ENCODE measurements at regions not wholly inside any gene's neighbourhood (a gene's known extent, or its start where the extent isn't known, plus 50 kb on each side); places are given as distances from the start of the nearest gene placed in this dataset.

- intact Hi-C loops (cut with micrococcal nuclease): no loop called here
- ChIA-PET POLR2A (no interaction called here), CTCF (no interaction called here), RAD21 (ENCODE audit: low non-redundant PET in 1 of 2, low total read pairs in 2 of 2, uncharacterized antibody in 2 of 2, unreplicated experiment in 2 of 2) (no interaction called here)
- Histone ChIP-seq H3K27ac (ENCODE audit: low read depth, low read length) (no peak overlapping the region), H3K9me2 (ENCODE audit: insufficient read depth) (no peaks in the 10 kb centered on the region), H4K20me1 (ENCODE audit: insufficient read depth) (no peaks in the 10 kb centered on the region), H3K4me3 (replicated peaks in 1 of 2; ENCODE audit: low read depth in 1 of 2, low read length in 2 of 2) (no peak overlapping the region), H3K9ac (ENCODE audit: low read length) (no peak overlapping the region), H3K4me2 (ENCODE audit: low read length) (no peak overlapping the region), H3K4me1 (ENCODE audit: control insufficient read depth in 1 of 2, insufficient read depth in 2 of 2, low read length in 2 of 2) (no peaks in the 10 kb centered on the region), H3K79me2 (ENCODE audit: insufficient read depth, low read length) (no peaks in the 10 kb centered on the region), H3K27me3 (ENCODE audit: insufficient read depth, low read length) (no peaks in the 10 kb centered on the region), H3K36me3 (ENCODE audit: control insufficient read depth in 1 of 2, insufficient read depth in 2 of 2, low read length in 2 of 2) (no peaks in the 10 kb centered on the region), H3K9me3 (ENCODE audit: control insufficient read depth in 1 of 2, insufficient read depth in 1 of 2, low read depth in 1 of 2, low read length in 2 of 2) (peaks cover 9 to 10% of the 10 kb centered on the region in 2 experiments; a peak in 3 of 4 replicates), H2AFZ (ENCODE audit: low read depth, low read length, poor library complexity, severe bottlenecking) (no peak overlapping the region)
- ATAC-seq (no peak), DNase-seq (ENCODE audit: low read depth, low spot score) (no peak)
- TF ChIP-seq CEBPB (IDR thresholded peaks at IDR 0.05; ENCODE audit: low read depth): no peak
- no TSS peak for BruUV-seq (replicated peaks)
Measured at GRCh38 chr4:38297061-38297460, 336.9 kb downstream of the PTTG2 start.

DNA sequence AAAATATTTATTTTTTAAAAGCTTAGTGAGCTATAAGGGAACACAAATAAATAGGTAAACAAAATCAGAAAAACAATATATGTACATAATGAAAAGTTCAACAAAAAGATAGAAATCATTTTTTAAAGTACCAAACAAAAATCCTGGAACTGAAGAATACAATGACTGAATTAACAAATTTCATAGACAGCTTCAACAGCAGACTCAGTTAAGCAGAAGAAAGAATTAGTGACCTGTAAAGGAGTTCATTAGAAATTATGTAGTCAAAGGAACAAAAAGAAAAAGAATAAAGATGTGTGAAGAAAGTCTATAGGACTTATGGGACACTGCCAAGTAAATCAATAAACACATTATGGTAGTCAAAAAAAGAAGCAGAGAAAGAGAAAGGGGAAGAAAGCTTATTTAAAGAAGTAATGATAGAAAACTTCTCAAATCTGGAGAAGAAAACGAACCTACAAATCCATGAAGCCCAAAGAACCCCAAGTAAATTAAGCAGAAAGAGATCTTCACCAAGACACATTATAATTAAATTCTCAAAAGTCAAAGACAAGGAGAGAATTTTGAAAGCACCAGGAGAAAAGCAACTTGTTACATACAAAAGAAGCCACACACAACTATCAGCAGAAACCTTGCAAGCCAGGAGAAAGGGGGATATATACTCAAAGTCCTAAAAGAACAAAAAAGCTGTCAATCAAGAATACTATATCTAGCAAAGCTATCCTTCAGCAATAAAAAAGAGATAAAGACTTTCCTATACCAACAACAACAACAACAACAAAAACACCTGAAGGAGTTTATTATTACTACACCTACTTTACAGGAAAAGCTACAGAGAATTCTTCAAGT, 338.9 kb downstream of the PTTG2 start:
- Histone ChIP-seq H2AFZ (ENCODE audit: low read depth, low read length, poor library complexity, severe bottlenecking) (no peak overlapping the region), H3K4me1 (ENCODE audit: control insufficient read depth in 1 of 2, insufficient read depth in 2 of 2, low read length in 2 of 2) (no peaks in the 10 kb centered on the region), H3K4me2 (ENCODE audit: low read length) (no peak overlapping the region), H3K9me3 (ENCODE audit: control insufficient read depth in 1 of 2, insufficient read depth in 1 of 2, low read depth in 1 of 2, low read length in 2 of 2) (peaks cover 6 to 7% of the 10 kb centered on the region in 2 experiments; a peak in 3 of 4 replicates), H3K36me3 (ENCODE audit: control insufficient read depth in 1 of 2, insufficient read depth in 2 of 2, low read length in 2 of 2) (no peaks in the 10 kb centered on the region), H3K79me2 (ENCODE audit: insufficient read depth, low read length) (no peaks in the 10 kb centered on the region), H3K4me3 (replicated peaks in 1 of 2; ENCODE audit: low read depth in 1 of 2, low read length in 2 of 2) (no peak overlapping the region), H3K27ac (ENCODE audit: low read depth, low read length) (no peak overlapping the region), H3K27me3 (ENCODE audit: insufficient read depth, low read length) (no peaks in the 10 kb centered on the region), H3K9ac (ENCODE audit: low read length) (no peak overlapping the region), H4K20me1 (ENCODE audit: insufficient read depth) (no peaks in the 10 kb centered on the region), H3K9me2 (ENCODE audit: insufficient read depth) (no peaks in the 10 kb centered on the region)
- DNase-seq (ENCODE audit: low read depth, low spot score) (no peak), ATAC-seq (no peak)
- no peak for TF ChIP-seq EZH2phosphoT487 (IDR thresholded peaks at IDR 0.05; ENCODE audit: borderline replicate concordance)
- peak; percentile 62; the same call in 1 of the 2 replicates for TF ChIP-seq CBX3 (IDR thresholded peaks at IDR 0.05; ENCODE audit: low read depth)
- CTCF ChIA-PET: no interaction called here
- RAD21 ChIA-PET (ENCODE audit: low non-redundant PET in 1 of 2, low total read pairs in 2 of 2, uncharacterized antibody in 2 of 2, unreplicated experiment in 2 of 2): no interaction called here
- intact Hi-C loops (cut with micrococcal nuclease): no loop called here
- BruUV-seq (replicated peaks): no TSS peak
- POLR2A ChIA-PET: no interaction called here
